Smooth muscle cell (in vitro differentiated cells): ENCODE measurements at regions not wholly inside any gene's neighbourhood (a gene's known extent, or its start where the extent isn't known, plus 50 kb on each side); places are given as distances from the start of the nearest gene placed in this dataset.

Source experiments
- DNase-seq: peaks from one replicate; lab custom pipeline; 2025; ENCODE audit not compliant: unreplicated experiment; lab: John Stamatoyannopoulos, UW
- H2AFZ ChIP-seq: fragments of 200-600 bp; sonication (generic); 2 replicates; pipeline ENCODE4 v1.6.0; 2016; ENCODE audit warnings: antibody characterized with exemption, low read depth, mild to moderate bottlenecking
- H3F3A ChIP-seq: fragments of 200-600 bp; sonication (generic); 2 replicates; pipeline ENCODE4 v1.6.0; 2017; ENCODE audit warnings: antibody characterized with exemption, low read depth
- H3K27ac ChIP-seq: fragments of 200-600 bp; sonication (generic); 2 replicates; pipeline ENCODE4 v1.5.1; 2016; ENCODE audit warnings: low read depth, mild to moderate bottlenecking
- H3K27me3 ChIP-seq: fragments of 200-600 bp; sonication (generic); 2 replicates; pipeline ENCODE4 v1.6.1; 2016; ENCODE audit warnings: low read depth, mild to moderate bottlenecking
- H3K36me3 ChIP-seq: fragments of 200-600 bp; sonication (generic); 2 replicates; pipeline ENCODE4 v1.5.1; 2016; ENCODE audit warnings: low read depth
- H3K4me1 ChIP-seq: fragments of 200-600 bp; sonication (generic); 2 replicates; pipeline ENCODE4 v1.5.1; 2016; ENCODE audit warnings: low read depth
- H3K4me2 ChIP-seq: fragments of 200-600 bp; sonication (generic); 2 replicates; pipeline ENCODE4 v1.6.0; 2016; ENCODE audit warnings: mild to moderate bottlenecking
- H3K4me3 ChIP-seq: fragments of 200-600 bp; sonication (generic); 2 replicates; pipeline ENCODE4 v1.5.1; 2016; ENCODE audit warnings: mild to moderate bottlenecking
- H3K79me2 ChIP-seq: fragments of 200-600 bp; sonication (generic); 2 replicates; pipeline ENCODE4 v1.6.0; 2016; ENCODE audit warnings: low read depth, mild to moderate bottlenecking
- H3K9ac ChIP-seq: fragments of 200-600 bp; sonication (generic); 2 replicates; pipeline ENCODE4 v1.6.0; 2016; ENCODE audit warnings: low read depth
- H3K9me3 ChIP-seq: fragments of 200-600 bp; sonication (generic); replicated peaks from 2 replicates; pipeline ENCODE4 v1.5.1; 2016; ENCODE audit warnings: low read depth
- H4K20me1 ChIP-seq: fragments of 200-600 bp; sonication (generic); 2 replicates; pipeline ENCODE4 v1.6.0; 2016; ENCODE audit warnings: low read depth
- CTCF ChIP-seq: fragments of 200-600 bp; sonication (generic); IDR thresholded peaks from 2 replicates; pipeline ENCODE4 v1.5.1; 2017; ENCODE audit warnings: borderline replicate concordance, mild to moderate bottlenecking, antibody characterized with exemption; ENCODE audit not compliant: insufficient read depth, poor library complexity, severe bottlenecking
- WGBS: methylation state at CpG from one replicate; pipeline ENCODE4 v1.1.7; 2016; ENCODE audit warnings: low lambda C conversion rate; 5-methylcytosine and 5-hydroxymethylcytosine counted together

DNA sequence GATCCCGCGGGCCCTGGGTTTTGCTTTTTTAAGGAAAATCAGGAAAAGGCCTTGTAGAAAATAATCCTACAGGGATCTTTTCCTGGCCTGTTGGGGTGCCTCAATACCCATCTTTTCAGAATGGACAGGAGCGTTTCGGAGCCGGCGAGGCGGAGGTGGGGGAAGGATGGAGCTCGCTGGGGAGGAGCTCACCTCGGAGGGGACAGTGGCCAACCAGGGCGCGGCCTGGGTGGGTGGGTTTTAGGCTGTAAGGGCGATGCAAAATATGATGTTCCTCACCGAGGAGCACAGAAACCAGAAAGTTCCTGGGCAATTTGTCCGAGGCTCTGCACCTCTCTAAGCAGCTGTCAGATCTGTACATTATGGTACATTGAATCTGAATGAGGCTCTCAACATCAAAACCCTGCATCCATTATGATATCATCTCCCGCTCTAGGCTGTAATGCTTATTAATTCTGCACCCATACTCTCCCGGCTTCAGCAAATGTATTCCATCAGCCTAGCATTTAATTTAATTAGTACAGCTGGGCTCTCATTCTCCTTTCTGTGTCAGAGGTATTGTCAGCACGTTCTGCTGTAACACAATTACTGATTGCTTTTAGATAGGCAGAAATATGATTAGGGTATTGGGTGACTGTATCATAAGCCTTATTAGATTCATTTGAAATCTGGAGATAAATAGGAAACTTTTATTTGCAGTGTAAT, 90.3 kb upstream of the SOX1 start:
- DNase-seq: no peak
- Histone ChIP-seq H3K9me3 (no peaks in the 10 kb centered on the region), H4K20me1 (no peaks in the 10 kb centered on the region), H3K4me1 (no peaks in the 10 kb centered on the region), H3K4me3 (no peak overlapping the region), H3K4me2 (no peak overlapping the region), H3K79me2 (no peaks in the 10 kb centered on the region), H3K27ac (no peak overlapping the region), H3F3A (no peaks in the 10 kb centered on the region), H3K9ac (no peak overlapping the region), H3K27me3 (peaks cover 25% of the 10 kb centered on the region), H3K36me3 (no peaks in the 10 kb centered on the region), H2AFZ (no peak overlapping the region)
- WGBS: 93% methylated on average over 17 of the region's 17 CpGs
- no peak for TF ChIP-seq CTCF

GRCh38 chr13:111977179-111977506, 89.8 kb upstream of the SOX1 start:
- TF ChIP-seq CTCF: no peak
- Histone ChIP-seq H2AFZ (no peak overlapping the region), H3K27ac (no peak overlapping the region), H3K9ac (no peak overlapping the region), H3K36me3 (no peaks in the 10 kb centered on the region), H3K4me2 (no peak overlapping the region), H3K9me3 (no peaks in the 10 kb centered on the region), H3K4me1 (no peaks in the 10 kb centered on the region), H3F3A (no peaks in the 10 kb centered on the region), H3K4me3 (no peak overlapping the region), H3K79me2 (no peaks in the 10 kb centered on the region), H4K20me1 (no peaks in the 10 kb centered on the region), H3K27me3 (peaks cover 19% of the 10 kb centered on the region)
- WGBS: 92% methylated on average over 13 of the region's 13 CpGs
- no peak for DNase-seq

DNA sequence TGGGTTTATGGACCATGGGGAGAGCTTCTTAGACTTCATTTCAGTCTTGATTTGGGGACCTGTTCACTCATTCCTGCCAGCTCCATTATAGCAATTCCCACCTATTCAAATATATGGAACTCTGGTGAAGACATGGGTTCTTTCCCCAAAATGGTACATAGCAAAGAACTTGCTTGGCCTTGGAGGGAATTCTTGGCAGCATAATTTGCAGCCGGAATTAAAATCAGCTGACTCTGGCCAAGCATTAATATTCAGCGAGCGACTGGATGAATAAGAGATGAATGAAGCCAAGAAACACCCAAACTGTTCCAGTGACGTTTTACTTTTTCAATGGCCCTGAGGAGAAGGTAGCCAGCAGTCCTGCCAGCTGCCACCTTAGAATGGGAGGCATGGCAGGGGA, 88.4 kb upstream of the SOX1 start:
- no peaks in the 10 kb centered on the region for H3K79me2 ChIP-seq
- WGBS: 59% methylated on average over 4 of the region's 4 CpGs
- no peaks in the 10 kb centered on the region for H3K9me3 ChIP-seq

More for the DNA sequence above, 88.4 kb upstream of the SOX1 start:
- Histone ChIP-seq H3K4me3 (no peak overlapping the region), H3K36me3 (no peaks in the 10 kb centered on the region), H4K20me1 (no peaks in the 10 kb centered on the region), H3F3A (no peaks in the 10 kb centered on the region), H3K27ac (no peak overlapping the region), H3K27me3 (peaks cover 5% of the 10 kb centered on the region), H3K4me1 (no peaks in the 10 kb centered on the region), H3K9ac (no peak overlapping the region), H2AFZ (no peak overlapping the region), H3K4me2 (no peak overlapping the region)
- no peak for TF ChIP-seq CTCF
- no peak for DNase-seq
